ENCODE measurements at regions not wholly inside any gene's neighbourhood (a gene's known extent, or its start where the extent isn't known, plus 50 kb on each side); places are given as distances from the start of the nearest gene placed in this dataset.
A peak's percentile ranks its signal among the peaks of the same experiment; 100 is the strongest.

- DNase-seq (ENCODE audit: low read depth): no peak
- TF ChIP-seq CTCF (IDR thresholded peaks at IDR 0.05; ENCODE audit: insufficient read depth, low read depth, low read length, missing control alignments): no peak
- no peak overlapping the region for H3K4me3 ChIP-seq (ENCODE audit: low read length)
These were observed 360.9 kb upstream of the HSFY2 start for GRCh38 chrY:19134426-19134825.

- no peak for DNase-seq (ENCODE audit: low read depth)
- TF ChIP-seq CTCF (IDR thresholded peaks at IDR 0.05; ENCODE audit: insufficient read depth, low read depth, low read length, missing control alignments): no peak
- H3K4me3 ChIP-seq (ENCODE audit: low read length): no peak overlapping the region
These were observed 357.2 kb upstream of the HSFY2 start for GRCh38 chrY:19130569-19131358.

- no peak overlapping the region for H3K4me3 ChIP-seq (ENCODE audit: low read length)
- peak; percentile 75 for DNase-seq (ENCODE audit: low read depth)
- TF ChIP-seq CTCF (IDR thresholded peaks at IDR 0.05; ENCODE audit: insufficient read depth, low read depth, low read length, missing control alignments): no peak
These were observed 353.4 kb upstream of the HSFY2 start for GRCh38 chrY:19126889-19127288.

GRCh38 chrY:19124609-19125008 lies 351.1 kb upstream of the HSFY2 start:
- no peak for DNase-seq (ENCODE audit: low read depth)
- no peak for TF ChIP-seq CTCF (IDR thresholded peaks at IDR 0.05; ENCODE audit: insufficient read depth, low read depth, low read length, missing control alignments)
- no peak overlapping the region for H3K4me3 ChIP-seq (ENCODE audit: low read length)

- no peak for TF ChIP-seq CTCF (IDR thresholded peaks at IDR 0.05; ENCODE audit: insufficient read depth, low read depth, low read length, missing control alignments)
- H3K4me3 ChIP-seq (ENCODE audit: low read length): no peak overlapping the region
- DNase-seq (ENCODE audit: low read depth): no peak
These were observed 348.9 kb upstream of the HSFY2 start for GRCh38 chrY:19122450-19122849.

GRCh38 chrY:19098349-19098748 lies 324.8 kb upstream of the HSFY2 start:
- TF ChIP-seq CTCF (IDR thresholded peaks at IDR 0.05; ENCODE audit: insufficient read depth, low read depth, low read length, missing control alignments): no peak

GRCh38 chrY:19095460-19095859 lies 321.9 kb upstream of the HSFY2 start:
- DNase-seq (ENCODE audit: low read depth): peak; percentile 63
- TF ChIP-seq CTCF (IDR thresholded peaks at IDR 0.05; ENCODE audit: insufficient read depth, low read depth, low read length, missing control alignments): no peak

More at GRCh38 chrY:19098349-19098748, 324.8 kb upstream of the HSFY2 start:
- no peak for DNase-seq (ENCODE audit: low read depth)
- no peak overlapping the region for H3K4me3 ChIP-seq (ENCODE audit: low read length)

More at GRCh38 chrY:19095460-19095859, 321.9 kb upstream of the HSFY2 start:
- no peak overlapping the region for H3K4me3 ChIP-seq (ENCODE audit: low read length)

All from epithelial cell of esophagus (primary cell).